ENCODE measurements at regions not wholly inside any gene's neighbourhood (a gene's known extent, or its start where the extent isn't known, plus 50 kb on each side); places are given as distances from the start of the nearest gene placed in this dataset.

DNA sequence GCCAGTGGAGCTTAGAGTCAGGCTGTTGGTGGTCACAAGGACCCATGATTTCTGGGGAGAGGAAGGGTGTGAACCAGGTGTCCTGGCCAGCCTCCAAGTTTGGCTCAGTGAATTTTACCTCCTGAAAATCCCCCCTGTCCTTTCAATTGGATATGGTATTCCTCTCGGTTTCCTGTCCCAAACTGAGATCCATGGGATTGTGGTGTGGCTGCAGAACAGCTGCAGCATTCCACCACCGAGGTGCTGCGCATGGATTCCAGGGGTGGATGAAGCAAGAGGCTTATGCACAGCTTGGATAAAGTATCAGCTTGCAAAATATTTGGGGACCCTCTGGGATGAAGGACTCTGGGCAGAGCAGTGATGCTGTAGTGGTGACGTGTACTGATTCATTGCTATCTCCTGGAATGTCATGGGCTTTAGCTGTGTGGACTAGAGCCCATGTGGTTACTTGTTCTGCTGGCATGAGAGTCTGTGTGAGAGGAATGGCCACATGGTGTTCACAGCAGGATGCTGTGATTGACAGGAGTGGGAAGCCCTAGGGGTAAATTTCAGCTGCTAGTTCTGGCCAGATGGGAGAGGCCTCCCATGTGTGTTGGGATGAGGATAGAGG is 148.7 kb upstream of the SPAG17 start:
- Mint-ChIP-seq H3K27ac (no peak overlapping the region), H3K4me3 (no peak overlapping the region), H3K4me1 (no peaks in the 10 kb centered on the region), H3K9me3 (peaks cover 0 to 15% (median 0%) of the 10 kb centered on the region in 7 donors), H3K36me3 (no peaks in the 10 kb centered on the region), H3K27me3 (no peaks in the 10 kb centered on the region)
- ATAC-seq (ENCODE audit: low read depth in 2 of 2) = no peak
- no peak for DNase-seq

DNA sequence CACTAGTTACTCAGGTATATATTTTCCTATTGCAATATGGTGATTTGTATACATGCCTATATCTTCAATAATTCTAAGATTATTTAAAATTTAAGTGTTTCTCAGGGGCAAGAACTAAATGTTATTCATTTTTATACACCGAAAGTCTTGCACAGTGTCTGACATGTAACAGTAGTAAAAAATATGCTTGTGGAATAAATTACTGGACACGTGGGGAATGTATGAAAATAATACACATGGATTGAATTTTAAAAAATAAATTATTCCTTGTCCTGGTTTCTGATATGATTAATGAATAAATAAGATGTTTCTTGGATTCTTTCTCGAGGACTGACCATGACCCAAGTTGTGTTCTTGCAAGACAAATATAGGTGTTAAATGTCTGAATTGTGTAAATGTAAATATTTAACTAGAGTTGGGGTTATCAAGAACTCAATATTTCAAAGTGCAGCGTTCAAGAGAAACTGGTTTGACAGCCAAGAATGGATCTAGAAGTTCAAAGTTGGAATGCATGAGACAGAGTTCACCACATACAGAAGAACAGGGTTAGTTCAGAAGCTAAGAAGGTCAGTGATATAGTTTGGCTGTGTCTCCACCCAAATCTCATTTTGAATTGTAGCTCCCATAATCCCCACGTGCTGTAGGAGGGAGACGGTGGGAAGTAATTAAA is 142.1 kb upstream of the SPAG17 start:
- Mint-ChIP-seq H3K27me3 (peaks cover 0 to 7% (median 0%) of the 10 kb centered on the region in 3 donors), H3K4me3 (no peak overlapping the region), H3K27ac (no peak overlapping the region), H3K36me3 (no peaks in the 10 kb centered on the region), H3K9me3 (peaks cover 0 to 10% (median 2%) of the 10 kb centered on the region in 7 donors), H3K4me1 (no peaks in the 10 kb centered on the region)
- ATAC-seq (ENCODE audit: low read depth in 2 of 2) (no peak), DNase-seq (no peak)

DNA sequence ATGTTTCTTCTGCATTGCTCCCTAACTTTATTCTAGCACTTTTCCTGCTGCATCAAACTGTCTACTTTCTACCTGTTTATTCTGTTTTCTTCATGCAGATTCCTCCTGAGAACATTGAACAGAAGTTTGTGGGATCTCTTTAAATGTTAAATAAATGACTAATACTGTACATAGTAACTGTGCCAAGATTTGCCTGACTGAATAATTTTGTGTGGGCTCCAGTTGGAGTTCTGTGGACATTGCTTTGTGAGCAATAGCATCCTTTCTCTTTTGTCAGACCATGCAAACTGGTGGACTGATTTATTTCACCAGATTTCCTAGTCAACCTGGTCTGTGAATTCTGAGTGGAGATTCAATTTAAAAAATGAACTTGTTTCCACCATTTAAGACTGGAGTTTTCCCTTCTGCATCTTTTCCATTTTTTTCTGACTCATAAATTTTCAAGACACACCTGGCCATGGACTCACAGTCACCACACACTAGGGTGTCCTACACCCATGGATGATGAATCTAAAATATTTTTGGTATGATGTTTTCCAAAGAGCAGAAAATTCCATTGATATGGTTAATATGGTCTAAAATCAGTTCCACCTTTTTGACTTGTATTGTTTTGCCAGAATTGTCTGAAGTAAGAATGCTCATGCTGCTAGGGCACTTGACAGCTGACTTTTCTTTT is 140.7 kb upstream of the SPAG17 start:
- Mint-ChIP-seq H3K4me1 (no peaks in the 10 kb centered on the region), H3K4me3 (no peak overlapping the region)
- ATAC-seq (ENCODE audit: low read depth in 2 of 2) = no peak

DNA sequence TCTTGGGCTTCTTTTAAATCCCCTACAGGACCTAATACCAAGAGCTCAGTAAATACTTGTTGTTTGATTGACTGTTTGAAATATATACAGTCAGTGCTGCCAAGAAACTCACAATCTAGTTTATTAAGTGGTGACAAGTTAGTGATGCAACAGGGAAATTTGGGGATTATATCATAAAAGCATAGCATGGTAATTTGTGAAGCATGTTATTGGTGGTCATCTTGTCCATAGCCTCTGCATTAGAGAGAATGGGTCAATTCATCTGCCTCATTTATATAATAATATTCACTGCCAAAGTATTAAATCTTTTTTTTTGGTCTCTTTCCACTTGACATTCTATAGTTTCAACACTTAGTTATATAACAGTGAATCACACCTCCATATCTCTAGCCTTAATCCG is 138.2 kb upstream of the SPAG17 start:
- H3K4me3 Mint-ChIP-seq = no peak overlapping the region
- no peaks in the 10 kb centered on the region for H3K36me3 Mint-ChIP-seq
- DNase-seq (no peak), ATAC-seq (ENCODE audit: low read depth in 2 of 2) (no peak)
- H3K4me1 Mint-ChIP-seq = no peaks in the 10 kb centered on the region
- no peak overlapping the region for H3K27ac Mint-ChIP-seq
- peaks cover 0 to 7% (median 0%) of the 10 kb centered on the region in 3 donors for H3K27me3 Mint-ChIP-seq
- peaks cover 0 to 8% (median 2%) of the 10 kb centered on the region in 7 donors for H3K9me3 Mint-ChIP-seq

More for the DNA sequence above, 140.7 kb upstream of the SPAG17 start:
- no peak overlapping the region for H3K27ac Mint-ChIP-seq
- peaks cover 0 to 7% (median 0%) of the 10 kb centered on the region in 3 donors for H3K27me3 Mint-ChIP-seq
- DNase-seq = no peak
- peaks cover 0 to 10% (median 2%) of the 10 kb centered on the region in 7 donors for H3K9me3 Mint-ChIP-seq
- H3K36me3 Mint-ChIP-seq = no peaks in the 10 kb centered on the region

DNA sequence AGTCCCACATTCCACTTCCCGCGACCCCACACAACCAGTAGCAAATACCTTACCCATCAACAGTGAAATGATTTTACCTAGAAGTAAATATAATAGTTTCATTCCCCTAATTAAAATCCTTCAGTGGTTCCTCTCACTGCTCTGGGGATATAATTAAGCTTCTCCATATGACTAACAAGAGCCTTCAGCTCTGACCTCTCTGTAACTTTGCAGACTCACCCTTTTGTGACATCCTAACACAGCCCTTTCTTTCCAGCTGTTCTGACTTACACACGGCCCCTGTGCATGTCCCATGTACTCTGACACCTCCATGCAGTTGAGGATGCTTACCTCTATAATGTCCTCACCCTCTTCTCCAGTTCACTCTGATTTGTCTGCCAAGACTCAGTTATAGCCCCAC is 137.3 kb upstream of the SPAG17 start:
- H3K36me3 Mint-ChIP-seq = no peaks in the 10 kb centered on the region
- peaks cover 0 to 7% (median 0%) of the 10 kb centered on the region in 3 donors for H3K27me3 Mint-ChIP-seq
- no peaks in the 10 kb centered on the region for H3K4me1 Mint-ChIP-seq
- DNase-seq (no peak), ATAC-seq (ENCODE audit: low read depth in 2 of 2) (no peak)
- H3K4me3 Mint-ChIP-seq = no peak overlapping the region
- no peak overlapping the region for H3K27ac Mint-ChIP-seq
- peaks cover 0 to 8% (median 2%) of the 10 kb centered on the region in 7 donors for H3K9me3 Mint-ChIP-seq

DNA sequence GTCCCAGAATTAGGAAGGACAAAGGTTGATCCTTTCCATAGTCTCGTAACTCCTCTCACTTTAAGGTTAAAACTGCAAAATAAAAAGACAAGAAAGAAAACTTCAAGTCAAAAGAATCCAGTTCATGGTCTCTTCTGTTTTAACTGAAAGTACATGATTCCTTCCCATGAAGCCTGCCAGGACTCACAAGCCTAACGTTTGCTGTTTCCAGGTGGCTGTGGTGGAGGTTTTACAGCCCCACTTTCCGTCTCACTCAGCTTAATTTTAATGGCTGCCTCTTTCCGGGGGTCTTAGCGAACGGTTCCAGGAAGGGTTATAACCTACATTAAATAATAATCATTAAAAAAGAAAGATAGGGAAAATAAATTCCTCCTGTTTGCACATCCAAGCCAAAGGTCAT is 136.8 kb upstream of the SPAG17 start:
- H3K27me3 Mint-ChIP-seq = peaks cover 0 to 7% (median 0%) of the 10 kb centered on the region in 3 donors
- DNase-seq = no peak
- H3K4me1 Mint-ChIP-seq = no peaks in the 10 kb centered on the region
- no peak for ATAC-seq (ENCODE audit: low read depth in 2 of 2)
- no peak overlapping the region for H3K4me3 Mint-ChIP-seq
- H3K36me3 Mint-ChIP-seq = no peaks in the 10 kb centered on the region
- no peak overlapping the region for H3K27ac Mint-ChIP-seq
- peaks cover 0 to 8% (median 3%) of the 10 kb centered on the region in 7 donors for H3K9me3 Mint-ChIP-seq

DNA sequence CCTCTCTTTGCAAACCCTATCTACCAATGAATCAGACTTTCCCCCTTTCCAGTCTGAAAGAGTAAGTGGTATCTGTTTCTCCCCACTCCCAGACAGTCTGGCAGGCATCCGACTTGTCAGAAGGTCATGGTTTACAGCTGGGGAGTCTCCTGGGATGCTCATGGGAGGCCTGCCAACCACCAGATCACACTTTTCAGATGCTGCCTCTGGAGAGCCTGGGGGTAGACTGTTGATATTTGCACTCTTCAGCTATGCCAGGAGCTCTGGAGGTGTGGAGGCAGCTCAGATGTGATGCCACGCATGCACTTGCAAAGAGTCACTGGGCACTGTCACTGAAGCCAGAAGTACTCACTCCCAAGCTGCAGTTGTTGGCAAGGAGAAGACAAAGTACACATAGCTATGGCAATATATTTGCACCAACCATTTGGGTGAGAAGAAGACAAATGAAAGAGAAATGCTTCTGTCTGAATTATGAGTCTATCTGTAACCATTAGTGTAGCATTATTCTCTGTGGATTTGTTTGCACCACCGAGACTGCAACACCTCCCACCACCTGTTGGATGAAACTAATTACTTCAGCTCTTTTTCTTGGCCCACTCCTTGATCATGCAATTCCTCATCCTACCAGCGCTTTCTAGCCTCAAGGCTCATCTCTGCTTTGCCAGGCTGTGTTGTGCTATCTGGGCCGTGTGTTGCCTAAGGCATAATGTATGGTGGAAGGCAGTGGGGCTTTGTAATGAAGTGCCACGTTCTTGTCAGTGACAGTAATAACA is 133.0 kb upstream of the SPAG17 start:
- Mint-ChIP-seq H3K4me3 (no peak overlapping the region), H3K36me3 (no peaks in the 10 kb centered on the region), H3K9me3 (peaks cover 0 to 9% (median 3%) of the 10 kb centered on the region in 7 donors), H3K4me1 (no peaks in the 10 kb centered on the region), H3K27ac (no peak overlapping the region), H3K27me3 (no peaks in the 10 kb centered on the region)
- DNase-seq = no peak
- ATAC-seq (ENCODE audit: low read depth in 2 of 2) = no peak

DNA sequence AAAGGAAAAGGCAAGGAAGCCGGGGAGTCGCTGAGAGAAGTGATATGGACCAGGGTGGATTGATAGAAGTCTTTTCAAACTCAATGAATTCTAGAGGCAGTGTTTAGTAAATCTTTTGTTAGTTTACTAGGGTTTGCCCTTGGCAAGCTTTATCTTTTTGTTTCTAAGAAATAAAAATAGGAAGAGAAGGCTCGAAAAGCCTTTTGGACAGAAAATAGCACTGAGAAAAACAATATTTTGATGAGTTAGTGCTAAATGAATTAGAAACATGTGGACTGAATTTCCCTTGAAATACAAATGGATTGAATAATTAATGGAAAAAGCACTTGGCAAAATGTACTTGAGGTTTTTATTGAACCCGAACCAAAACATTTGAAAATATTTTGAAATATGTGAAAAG is 121.8 kb upstream of the SPAG17 start:
- H3K9me3 Mint-ChIP-seq = peaks cover 0 to 3% (median 2%) of the 10 kb centered on the region in 7 donors

DNA sequence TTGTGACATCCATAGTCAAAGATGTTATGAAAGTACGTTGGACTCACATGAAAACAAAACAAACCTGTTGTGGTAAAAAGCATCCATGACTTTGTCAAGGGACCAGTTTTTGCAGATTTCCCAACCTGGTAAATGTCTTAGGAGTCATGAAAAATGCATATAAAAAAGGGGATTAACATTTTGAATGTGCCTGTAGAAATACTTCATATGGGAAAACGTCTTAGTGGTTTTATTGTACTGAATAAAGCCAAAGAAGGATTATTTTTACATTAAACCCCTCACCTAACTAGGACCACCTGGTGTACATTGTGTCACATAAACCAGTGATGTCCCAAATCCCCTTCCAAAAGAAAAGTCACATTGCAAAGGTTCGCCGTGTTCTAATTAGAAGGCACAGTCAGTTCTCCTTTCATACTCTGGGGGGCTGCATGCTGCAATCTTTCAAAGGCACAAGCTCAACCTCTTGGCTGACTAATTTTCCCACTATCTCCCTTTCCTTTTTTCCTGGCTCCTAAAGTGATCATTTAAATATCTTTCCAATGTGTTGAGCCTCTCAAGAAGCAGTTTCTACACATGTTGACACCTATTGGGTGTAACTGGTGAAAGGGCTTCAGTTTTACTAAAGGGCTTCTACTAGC is 119.8 kb upstream of the SPAG17 start:
- Mint-ChIP-seq H3K4me3 (no peak overlapping the region), H3K9me3 (peaks cover 0 to 2% (median 0%) of the 10 kb centered on the region in 7 donors), H3K36me3 (no peaks in the 10 kb centered on the region), H3K27me3 (peaks cover 0 to 2% (median 0%) of the 10 kb centered on the region in 3 donors), H3K4me1 (no peaks in the 10 kb centered on the region), H3K27ac (no peak overlapping the region)
- DNase-seq (no peak), ATAC-seq (ENCODE audit: low read depth in 2 of 2) (no peak)

More for the DNA sequence above, 121.8 kb upstream of the SPAG17 start:
- Mint-ChIP-seq H3K4me1 (no peaks in the 10 kb centered on the region), H3K4me3 (no peak overlapping the region), H3K27ac (no peak overlapping the region), H3K36me3 (no peaks in the 10 kb centered on the region), H3K27me3 (no peaks in the 10 kb centered on the region)
- ATAC-seq (ENCODE audit: low read depth in 2 of 2) = no peak
- DNase-seq = no peak

DNA sequence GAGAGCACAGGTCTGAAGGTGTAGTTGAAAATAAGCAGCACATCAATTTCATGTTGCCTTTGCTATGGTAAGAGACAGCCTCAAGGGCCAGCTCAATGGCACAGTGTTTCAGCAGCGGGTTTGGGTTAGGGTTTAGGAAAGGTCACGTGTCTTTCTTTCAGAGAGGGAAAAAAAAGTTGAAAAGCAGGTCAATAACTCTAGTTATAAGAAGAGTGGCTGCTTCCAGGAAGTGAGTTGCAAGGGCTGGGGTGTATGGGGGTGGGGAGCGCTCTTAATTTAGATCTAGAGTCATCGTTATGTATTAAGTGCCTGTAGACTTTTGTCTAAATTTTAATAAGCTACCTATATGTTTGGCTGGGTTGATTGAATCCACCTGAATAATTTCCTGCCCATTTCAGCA is 118.5 kb upstream of the SPAG17 start:
- no peaks in the 10 kb centered on the region for H3K36me3 Mint-ChIP-seq
- no peak overlapping the region for H3K4me3 Mint-ChIP-seq
- H3K27me3 Mint-ChIP-seq = peaks cover 0 to 6% (median 0%) of the 10 kb centered on the region in 3 donors
- no peaks in the 10 kb centered on the region for H3K4me1 Mint-ChIP-seq
- no peak overlapping the region for H3K27ac Mint-ChIP-seq
- H3K9me3 Mint-ChIP-seq = peaks cover 0 to 2% (median 0%) of the 10 kb centered on the region in 7 donors
- DNase-seq = no peak
- ATAC-seq (ENCODE audit: low read depth in 2 of 2) = no peak

DNA sequence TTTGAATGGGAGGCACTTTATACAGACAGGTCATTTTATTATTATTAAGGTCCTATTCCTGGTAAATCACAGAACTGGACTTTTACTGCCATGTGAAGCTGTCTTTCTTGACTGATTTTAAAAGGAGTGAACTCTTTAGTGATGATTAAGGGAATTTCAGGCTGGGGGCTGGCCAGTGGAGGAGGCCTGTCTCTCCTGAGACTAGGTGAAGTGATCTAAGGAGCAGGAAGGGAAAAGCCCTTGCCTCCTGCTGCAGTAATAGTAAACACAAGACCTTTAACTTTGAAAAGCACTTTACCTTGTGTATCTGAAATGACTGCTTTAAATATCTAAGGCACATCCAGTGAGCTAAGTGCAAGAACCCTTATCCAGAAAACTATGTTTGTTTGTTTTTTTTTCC is 118.0 kb upstream of the SPAG17 start:
- H3K36me3 Mint-ChIP-seq = no peaks in the 10 kb centered on the region
- H3K27me3 Mint-ChIP-seq = peaks cover 0 to 6% (median 0%) of the 10 kb centered on the region in 3 donors
- no peak overlapping the region for H3K4me3 Mint-ChIP-seq
- DNase-seq (no peak), ATAC-seq (ENCODE audit: low read depth in 2 of 2) (no peak)
- peaks cover 0 to 2% (median 0%) of the 10 kb centered on the region in 7 donors for H3K9me3 Mint-ChIP-seq
- H3K4me1 Mint-ChIP-seq = no peaks in the 10 kb centered on the region
- H3K27ac Mint-ChIP-seq = no peak overlapping the region

DNA sequence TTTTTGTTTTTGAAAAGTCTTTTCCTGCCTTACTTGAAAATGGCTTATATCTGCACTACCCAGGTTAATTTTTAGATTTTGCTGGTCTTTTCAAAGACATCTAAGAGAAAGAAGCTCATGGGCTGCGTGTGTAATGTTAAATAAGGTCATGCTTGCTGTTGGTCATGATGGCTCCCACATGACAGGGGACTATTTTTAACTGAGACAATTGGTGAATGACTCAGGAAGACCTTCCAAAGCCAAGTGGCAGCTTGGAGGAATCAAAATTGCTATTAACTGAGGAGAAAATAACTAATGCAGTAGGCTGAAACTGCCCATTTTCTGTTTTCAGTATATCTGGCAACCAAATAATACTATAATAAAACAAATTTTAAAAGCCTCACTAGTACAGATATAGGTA is 117.1 kb upstream of the SPAG17 start:
- DNase-seq (no peak), ATAC-seq (ENCODE audit: low read depth in 2 of 2) (no peak)
- Mint-ChIP-seq H3K27ac (no peak overlapping the region), H3K4me1 (no peaks in the 10 kb centered on the region), H3K4me3 (no peak overlapping the region), H3K9me3 (peaks cover 0 to 2% (median 0%) of the 10 kb centered on the region in 7 donors), H3K27me3 (peaks cover 0 to 6% (median 0%) of the 10 kb centered on the region in 3 donors), H3K36me3 (no peaks in the 10 kb centered on the region)

DNA sequence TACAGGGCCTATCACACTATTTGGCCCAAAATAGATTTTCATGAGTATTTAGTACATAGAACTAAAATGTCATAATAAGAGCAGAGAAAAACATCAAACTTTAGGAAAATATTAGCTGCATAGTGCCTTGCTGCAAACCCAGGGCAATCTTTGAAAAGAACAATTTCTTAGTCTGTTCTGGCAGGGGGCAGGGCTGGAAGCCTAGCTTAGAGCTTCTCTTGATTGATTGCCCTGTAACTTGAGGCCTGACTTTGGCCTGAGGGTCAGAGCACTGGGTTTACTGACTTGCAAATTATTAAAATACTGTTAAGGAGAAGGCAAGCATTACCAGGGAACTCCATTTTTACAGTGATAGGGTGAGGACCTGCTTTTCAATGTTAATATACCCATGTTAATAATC is 115.8 kb upstream of the SPAG17 start:
- Mint-ChIP-seq H3K4me1 (no peaks in the 10 kb centered on the region), H3K27me3 (peaks cover 0 to 6% (median 0%) of the 10 kb centered on the region in 3 donors), H3K36me3 (no peaks in the 10 kb centered on the region), H3K9me3 (peaks cover 0 to 2% (median 0%) of the 10 kb centered on the region in 7 donors), H3K27ac (no peak overlapping the region), H3K4me3 (peak overlapping the region in 1 of 8 donors; percentile 4)
- no peak for DNase-seq
- no peak for ATAC-seq (ENCODE audit: low read depth in 2 of 2)

Data from naive B cell (primary cell).